IPS DF 6.9 (cell line): ENCODE measurements at regions not wholly inside any gene's neighbourhood (a gene's known extent, or its start where the extent isn't known, plus 50 kb on each side); places are given as distances from the start of the nearest gene placed in this dataset.
"Not testable (repeated sequence)": the region's sequence is repeated elsewhere in the genome, so short reads cannot be mapped to it uniquely, and the experiment has no call there.

Source experiments
- DNase-seq: peaks from one replicate; pipeline ENCODE4 v3.0.0-alpha.2; 2013; ENCODE audit warnings: low read depth, low spot score
- H3K27ac ChIP-seq: one replicate; pipeline ENCODE4 v1.5.1; 2013; ENCODE audit warnings: low read length, control low read depth
- H3K27me3 ChIP-seq: 2 replicates; pipeline ENCODE4 v1.6.1; 2013; ENCODE audit warnings: mild to moderate bottlenecking, low read length; ENCODE audit not compliant: control insufficient read depth, insufficient read depth
- H3K36me3 ChIP-seq: 2 replicates; pipeline ENCODE4 v1.6.1; 2013; ENCODE audit warnings: low read length; ENCODE audit not compliant: control insufficient read depth, insufficient read depth
- H3K4me1 ChIP-seq: 2 replicates; pipeline ENCODE4 v1.6.1; 2013; ENCODE audit warnings: low read length; ENCODE audit not compliant: control insufficient read depth, insufficient read depth
- H3K4me3 ChIP-seq: 2 replicates; pipeline ENCODE4 v1.5.1; 2013; ENCODE audit warnings: mild to moderate bottlenecking, low read length
- H3K9me3 ChIP-seq: 2 replicates; pipeline ENCODE4 v1.6.1; 2013; ENCODE audit warnings: low read length, inconsistent platforms; ENCODE audit not compliant: control insufficient read depth, insufficient read depth
- WGBS: extraction: QIAGEN DNeasy Blood & Tissue Kit; methylation state at CpG from one replicate; pipeline ENCODE4 v1.1.7; 2013; ENCODE audit warnings: mixed read lengths, missing lambda C conversion rate; ENCODE audit not compliant: insufficient read length, insufficient coverage; 5-methylcytosine and 5-hydroxymethylcytosine counted together

GRCh38 chr20:11692567-11692966 lies 225.1 kb upstream of the BTBD3 start:
- no CpG with 5 or more reads among the region's 2 CpGs for WGBS
- Histone ChIP-seq H3K27ac (no peak overlapping the region), H3K27me3 (no peaks in the 10 kb centered on the region), H3K9me3 (no peaks in the 10 kb centered on the region), H3K36me3 (no peaks in the 10 kb centered on the region), H3K4me1 (no peaks in the 10 kb centered on the region), H3K4me3 (no peak overlapping the region)
- no peak for DNase-seq

GRCh38 chr20:11694467-11694866 lies 223.2 kb upstream of the BTBD3 start:
- no peak overlapping the region for H3K4me3 ChIP-seq
- no peak for DNase-seq

GRCh38 chr20:11697055-11697454 lies 220.6 kb upstream of the BTBD3 start:
- H3K4me1 ChIP-seq, result no peaks in the 10 kb centered on the region
- H3K27me3 ChIP-seq, result no peaks in the 10 kb centered on the region
- WGBS, result no CpG with 5 or more reads among the region's 3 CpGs
- DNase-seq, result no peak
- no peak overlapping the region for H3K27ac ChIP-seq
- no peaks in the 10 kb centered on the region for H3K9me3 ChIP-seq
- H3K4me3 ChIP-seq, result no peak overlapping the region
- H3K36me3 ChIP-seq, result no peaks in the 10 kb centered on the region

More at GRCh38 chr20:11694467-11694866, 223.2 kb upstream of the BTBD3 start:
- no peaks in the 10 kb centered on the region for H3K4me1 ChIP-seq
- no CpG with 5 or more reads among the region's 5 CpGs for WGBS
- no peaks in the 10 kb centered on the region for H3K27me3 ChIP-seq
- no peaks in the 10 kb centered on the region for H3K9me3 ChIP-seq
- no peaks in the 10 kb centered on the region for H3K36me3 ChIP-seq
- H3K27ac ChIP-seq, result no peak overlapping the region

- Histone ChIP-seq H3K9me3 (no peaks in the 10 kb centered on the region), H3K36me3 (no peaks in the 10 kb centered on the region), H3K27me3 (no peaks in the 10 kb centered on the region), H3K4me1 (no peaks in the 10 kb centered on the region), H3K27ac (no peak overlapping the region), H3K4me3 (no peak overlapping the region)
- DNase-seq, result no peak
- no CpG with 5 or more reads among the region's 1 CpG for WGBS
Measured at GRCh38 chr20:11697646-11698045, 220.0 kb upstream of the BTBD3 start.

- DNase-seq, result no peak
Measured at GRCh38 chr20:11698124-11698523, 219.6 kb upstream of the BTBD3 start.

GRCh38 chr20:11700831-11701230 lies 216.9 kb upstream of the BTBD3 start:
- no peaks in the 10 kb centered on the region for H3K36me3 ChIP-seq
- H3K27me3 ChIP-seq, result no peaks in the 10 kb centered on the region
- WGBS, result no CpG with 5 or more reads among the region's 5 CpGs
- no peak for DNase-seq
- no peaks in the 10 kb centered on the region for H3K4me1 ChIP-seq
- no peaks in the 10 kb centered on the region for H3K9me3 ChIP-seq
- H3K4me3 ChIP-seq, result no peak overlapping the region
- H3K27ac ChIP-seq, result no peak overlapping the region

More at GRCh38 chr20:11698124-11698523, 219.6 kb upstream of the BTBD3 start:
- H3K36me3 ChIP-seq, result no peaks in the 10 kb centered on the region
- H3K4me1 ChIP-seq, result no peaks in the 10 kb centered on the region
- no peak overlapping the region for H3K4me3 ChIP-seq
- no peaks in the 10 kb centered on the region for H3K27me3 ChIP-seq
- no peak overlapping the region for H3K27ac ChIP-seq
- H3K9me3 ChIP-seq, result no peaks in the 10 kb centered on the region

- DNase-seq, result no peak
- no peaks in the 10 kb centered on the region for H3K36me3 ChIP-seq
- H3K4me1 ChIP-seq, result no peaks in the 10 kb centered on the region
- H3K9me3 ChIP-seq, result no peaks in the 10 kb centered on the region
- H3K4me3 ChIP-seq, result no peak overlapping the region
- H3K27me3 ChIP-seq, result no peaks in the 10 kb centered on the region
- no CpG with 5 or more reads among the region's 2 CpGs for WGBS
- no peak overlapping the region for H3K27ac ChIP-seq
Measured at GRCh38 chr20:11702721-11703518, 214.8 kb upstream of the BTBD3 start.

GRCh38 chr20:11705512-11705911 lies 212.2 kb upstream of the BTBD3 start:
- no peaks in the 10 kb centered on the region for H3K27me3 ChIP-seq
- H3K27ac ChIP-seq, result no peak overlapping the region
- H3K36me3 ChIP-seq, result no peaks in the 10 kb centered on the region

GRCh38 chr20:11708223-11708622 lies 209.5 kb upstream of the BTBD3 start:
- not testable (repeated sequence) for H3K36me3 ChIP-seq, DNase-seq, H3K27ac ChIP-seq, H3K4me3 ChIP-seq, H3K4me1 ChIP-seq, H3K9me3 ChIP-seq, H3K27me3 ChIP-seq
- no CpG with 5 or more reads among the region's 9 CpGs for WGBS

More at GRCh38 chr20:11705512-11705911, 212.2 kb upstream of the BTBD3 start:
- H3K4me1 ChIP-seq, result no peaks in the 10 kb centered on the region
- H3K4me3 ChIP-seq, result no peak overlapping the region
- no peaks in the 10 kb centered on the region for H3K9me3 ChIP-seq
- DNase-seq, result no peak

- WGBS, result no CpG with 5 or more reads among the region's 5 CpGs
- H3K4me3 ChIP-seq, result no peak overlapping the region
- no peak overlapping the region for H3K27ac ChIP-seq
- DNase-seq, result no peak
- H3K36me3 ChIP-seq, result no peaks in the 10 kb centered on the region
- H3K4me1 ChIP-seq, result no peaks in the 10 kb centered on the region
- H3K9me3 ChIP-seq, result no peaks in the 10 kb centered on the region
- H3K27me3 ChIP-seq, result no peaks in the 10 kb centered on the region
Measured at GRCh38 chr20:11711214-11711613, 206.5 kb upstream of the BTBD3 start.

GRCh38 chr20:11712639-11713160 lies 205.0 kb upstream of the BTBD3 start:
- H3K27me3 ChIP-seq, result no peaks in the 10 kb centered on the region
- WGBS, result no CpG with 5 or more reads among the region's 3 CpGs
- DNase-seq, result no peak
- no peaks in the 10 kb centered on the region for H3K36me3 ChIP-seq
- H3K4me1 ChIP-seq, result no peaks in the 10 kb centered on the region; the same call in 1 of the 2 replicates
- H3K27ac ChIP-seq, result no peak overlapping the region
- no peaks in the 10 kb centered on the region for H3K9me3 ChIP-seq
- H3K4me3 ChIP-seq, result no peak overlapping the region
